CD14-positive monocyte (primary cell): ENCODE measurements at regions not wholly inside any gene's neighbourhood (a gene's known extent, or its start where the extent isn't known, plus 50 kb on each side); places are given as distances from the start of the nearest gene placed in this dataset.

Experiments used
- DNase-seq, 3 donors: peaks; one replicate each; pipeline ENCODE4 v3.0.0-alpha.2; 2011 to 2022
- H2AFZ ChIP-seq: 2 replicates; pipeline ENCODE4 v1.6.0; 2012; ENCODE audit warnings: mild to moderate bottlenecking, low read depth, low read length, inconsistent platforms; ENCODE audit not compliant: insufficient read depth, poor library complexity, severe bottlenecking
- H3K27ac ChIP-seq, 2 donors: 1 replicate in 1 of 2; 2 replicates in 1 of 2; pipeline ENCODE4 v1.5.1; 2012 to 2013; ENCODE audit warnings: low read length in 2 of 2, control low read depth in 1 of 2, inconsistent platforms in 1 of 2, low read depth in 1 of 2, mild to moderate bottlenecking in 1 of 2
- H3K27me3 ChIP-seq, 2 donors: one replicate each; pipeline versions ENCODE4 v1.6.0 to v1.6.1; 2011 to 2013; ENCODE audit warnings: low read length in 2 of 2; ENCODE audit not compliant: control insufficient read depth in 2 of 2, insufficient read depth in 2 of 2
- H3K36me3 ChIP-seq, 2 donors: replicated peaks in 1 of 2; 1 replicate in 1 of 2; 2 replicates in 1 of 2; pipeline versions ENCODE4 v1.5.1 to v1.6.1; 2012 to 2013; ENCODE audit warnings: low read length in 2 of 2, control low read depth in 1 of 2, inconsistent platforms in 1 of 2, mild to moderate bottlenecking in 1 of 2; ENCODE audit not compliant: insufficient read depth in 2 of 2, control insufficient read depth in 1 of 2
- H3K4me1 ChIP-seq, 2 donors: 1 replicate in 1 of 2; 2 replicates in 1 of 2; pipeline versions ENCODE4 v1.5.1 to v1.6.1; 2012 to 2013; ENCODE audit warnings: low read length in 2 of 2, control low read depth in 1 of 2, inconsistent platforms in 1 of 2, mild to moderate bottlenecking in 1 of 2, moderate library complexity in 1 of 2; ENCODE audit not compliant: insufficient read depth in 2 of 2, control insufficient read depth in 1 of 2
- H3K4me2 ChIP-seq: replicated peaks from 2 replicates; pipeline ENCODE3; 2012; ENCODE audit warnings: low read length, moderate library complexity, mild to moderate bottlenecking; ENCODE audit not compliant: poor library complexity, severe bottlenecking; ENCODE audit errors: extremely low read depth
- H3K4me3 ChIP-seq, 3 experiments: fragments of 200-600 bp in 1 of 3; sonication (generic) in 1 of 3; replicated peaks in 1 of 3; 1 replicate in 2 of 3; 2 replicates in 1 of 3; pipeline ENCODE4 v1.5.1; 2011 to 2013; ENCODE audit warnings: low read length in 3 of 3, mild to moderate bottlenecking in 3 of 3, control low read depth in 2 of 3, low read depth in 2 of 3, inconsistent platforms in 1 of 3, moderate library complexity in 1 of 3
- H3K79me2 ChIP-seq: 2 replicates; pipeline ENCODE4 v1.6.0; 2012; ENCODE audit warnings: mild to moderate bottlenecking, control low read depth, inconsistent platforms, low read length, moderate library complexity; ENCODE audit not compliant: insufficient read depth
- H3K9ac ChIP-seq: 2 replicates; pipeline ENCODE4 v1.6.0; 2017; ENCODE audit warnings: low read length, mild to moderate bottlenecking; ENCODE audit not compliant: insufficient read depth, poor library complexity, severe bottlenecking
- H3K9me3 ChIP-seq, 2 donors: replicated peaks in 1 of 2; 1 replicate in 1 of 2; 2 replicates in 1 of 2; pipeline versions ENCODE4 v1.5.1 to v1.6.1; 2012 to 2013; ENCODE audit warnings: low read length in 2 of 2, control low read depth in 1 of 2; ENCODE audit not compliant: control insufficient read depth in 1 of 2, insufficient read depth in 1 of 2
- H4K20me1 ChIP-seq: 2 replicates; pipeline ENCODE4 v1.6.0; 2012; ENCODE audit warnings: mild to moderate bottlenecking, low read length, control low read depth, moderate library complexity; ENCODE audit not compliant: insufficient read depth
- H3K27ac Mint-ChIP-seq, 7 donors: one replicate each; pipeline ENCODE4 v1.8.0; 2020; ENCODE audit warnings: mild to moderate bottlenecking in 7 of 7, mixed read lengths in 7 of 7, moderate library complexity in 6 of 7, inconsistent platforms in 2 of 7
- H3K27me3 Mint-ChIP-seq, 3 donors: one replicate each; pipeline ENCODE4 v1.8.0; 2021 to 2022; ENCODE audit warnings: low read depth in 3 of 3, mild to moderate bottlenecking in 3 of 3, mixed read lengths in 3 of 3, moderate library complexity in 3 of 3, inconsistent platforms in 1 of 3
- H3K36me3 Mint-ChIP-seq, 2 donors: one replicate each; pipeline ENCODE4 v1.8.0; 2020; ENCODE audit warnings: mixed read lengths in 2 of 2, inconsistent platforms in 1 of 2, mild to moderate bottlenecking in 1 of 2
- H3K4me1 Mint-ChIP-seq: one replicate; pipeline ENCODE4 v1.8.0; 2020; ENCODE audit warnings: mild to moderate bottlenecking, mixed read lengths
- H3K4me3 Mint-ChIP-seq, 2 donors: one replicate each; pipeline ENCODE4 v1.8.0; 2020; ENCODE audit warnings: mild to moderate bottlenecking in 2 of 2, mixed read lengths in 2 of 2, moderate library complexity in 1 of 2
- H3K9me3 Mint-ChIP-seq, 7 donors: one replicate each; pipeline ENCODE4 v1.8.0; 2020 to 2022; ENCODE audit warnings: mixed read lengths in 7 of 7, mild to moderate bottlenecking in 6 of 7, moderate library complexity in 6 of 7, inconsistent platforms in 2 of 7
- WGBS: methylation state at CpG from one replicate; pipeline ENCODE4 v1.1.5; 2013; ENCODE audit warnings: missing lambda C conversion rate; ENCODE audit not compliant: insufficient coverage; 5-methylcytosine and 5-hydroxymethylcytosine counted together
- intact Hi-C, 2 donors: fragments of 100-400 bp; cut with micrococcal nuclease; formaldehyde crosslinking; loops; one replicate each; pipeline versions ENCODE4 v1.15.0 to v1.15.1; 2023
- TF ChIP-seq, protein P1 (sequence below): fragments of 200-600 bp; IDR thresholded peaks from one replicate; pipeline ENCODE4 v1.8.0; 2022; ENCODE audit warnings: antibody characterized with exemption, mild to moderate bottlenecking

DNA sequence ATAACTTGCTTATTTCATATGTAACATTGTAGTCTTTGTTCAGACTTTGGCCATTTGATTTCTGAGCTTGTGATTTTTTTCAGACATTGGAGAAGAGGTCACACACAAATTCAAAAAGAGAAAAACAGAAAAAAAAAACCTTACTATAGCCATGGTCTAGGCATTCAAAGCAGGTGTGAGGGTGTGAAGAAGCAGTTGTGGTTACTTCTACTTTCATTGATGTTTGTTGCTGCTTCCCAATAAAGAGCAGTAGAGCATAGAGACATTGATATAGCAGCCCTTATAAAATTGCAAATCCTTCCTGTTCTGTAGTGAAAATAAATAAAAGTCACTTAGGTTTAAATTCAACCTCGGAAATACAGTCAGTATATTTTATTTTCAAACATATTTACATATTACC is 671.6 kb downstream of the GRXCR1 start:
- Histone ChIP-seq H3K79me2 (no peaks in the 10 kb centered on the region), H3K36me3 (no peaks in the 10 kb centered on the region), H3K27me3 (no peaks in the 10 kb centered on the region), H4K20me1 (no peaks in the 10 kb centered on the region), H3K4me2 (no peak overlapping the region), H3K27ac (no peak overlapping the region), H3K4me3 (no peak overlapping the region), H3K4me1 (no peaks in the 10 kb centered on the region), H3K9me3 (peaks cover 0 to 4% of the 10 kb centered on the region in 2 donors), H2AFZ (no peak overlapping the region), H3K9ac (no peak overlapping the region)
- WGBS = no CpG with 5 or more reads among the region's 1 CpG
- Mint-ChIP-seq H3K27ac (no peak overlapping the region), H3K27me3 (no peaks in the 10 kb centered on the region), H3K4me3 (no peak overlapping the region), H3K4me1 (no peaks in the 10 kb centered on the region), H3K9me3 (peaks cover 0 to 7% (median 0%) of the 10 kb centered on the region in 7 donors), H3K36me3 (no peaks in the 10 kb centered on the region)
- intact Hi-C loops = no loop called here
- TF ChIP-seq, protein P1, sequence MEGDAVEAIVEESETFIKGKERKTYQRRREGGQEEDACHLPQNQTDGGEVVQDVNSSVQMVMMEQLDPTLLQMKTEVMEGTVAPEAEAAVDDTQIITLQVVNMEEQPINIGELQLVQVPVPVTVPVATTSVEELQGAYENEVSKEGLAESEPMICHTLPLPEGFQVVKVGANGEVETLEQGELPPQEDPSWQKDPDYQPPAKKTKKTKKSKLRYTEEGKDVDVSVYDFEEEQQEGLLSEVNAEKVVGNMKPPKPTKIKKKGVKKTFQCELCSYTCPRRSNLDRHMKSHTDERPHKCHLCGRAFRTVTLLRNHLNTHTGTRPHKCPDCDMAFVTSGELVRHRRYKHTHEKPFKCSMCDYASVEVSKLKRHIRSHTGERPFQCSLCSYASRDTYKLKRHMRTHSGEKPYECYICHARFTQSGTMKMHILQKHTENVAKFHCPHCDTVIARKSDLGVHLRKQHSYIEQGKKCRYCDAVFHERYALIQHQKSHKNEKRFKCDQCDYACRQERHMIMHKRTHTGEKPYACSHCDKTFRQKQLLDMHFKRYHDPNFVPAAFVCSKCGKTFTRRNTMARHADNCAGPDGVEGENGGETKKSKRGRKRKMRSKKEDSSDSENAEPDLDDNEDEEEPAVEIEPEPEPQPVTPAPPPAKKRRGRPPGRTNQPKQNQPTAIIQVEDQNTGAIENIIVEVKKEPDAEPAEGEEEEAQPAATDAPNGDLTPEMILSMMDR = no peak
- no peak for DNase-seq

DNA sequence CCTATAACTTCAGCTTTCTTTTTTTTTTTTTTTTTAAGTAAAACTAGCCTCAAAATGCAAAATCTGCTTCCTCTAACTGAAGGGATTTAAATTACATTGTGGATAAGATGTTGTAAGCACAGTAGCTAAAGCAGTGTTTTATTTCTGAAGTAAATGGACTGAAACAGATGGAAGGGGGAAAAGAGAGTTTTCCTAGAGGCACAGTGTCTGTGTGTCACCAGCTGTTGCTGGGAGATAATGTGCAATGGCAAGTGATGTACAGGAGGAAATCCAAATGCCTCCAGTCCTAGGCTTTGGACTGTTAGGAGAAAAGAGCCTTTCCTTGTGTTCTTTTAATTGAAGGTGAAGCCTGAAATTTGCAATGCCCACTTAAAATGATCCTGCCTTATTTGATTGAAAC is 672.1 kb downstream of the GRXCR1 start:
- no peaks in the 10 kb centered on the region for H3K4me1 ChIP-seq
- no peaks in the 10 kb centered on the region for H3K79me2 ChIP-seq
- H3K9ac ChIP-seq = no peak overlapping the region
- no peak for DNase-seq
- H3K9me3 Mint-ChIP-seq = peaks cover 0 to 7% (median 0%) of the 10 kb centered on the region in 7 donors
- no peak overlapping the region for H3K4me2 ChIP-seq
- no peak overlapping the region for H3K27ac ChIP-seq
- H3K4me1 Mint-ChIP-seq = no peaks in the 10 kb centered on the region
- H3K36me3 ChIP-seq = no peaks in the 10 kb centered on the region
- no peaks in the 10 kb centered on the region for H3K36me3 Mint-ChIP-seq
- H3K27me3 Mint-ChIP-seq = no peaks in the 10 kb centered on the region
- H3K27me3 ChIP-seq = no peaks in the 10 kb centered on the region
- no peak overlapping the region for H3K4me3 ChIP-seq
- H2AFZ ChIP-seq = no peak overlapping the region
- intact Hi-C loops = no loop called here
- no peak overlapping the region for H3K4me3 Mint-ChIP-seq
- peaks cover 0 to 4% of the 10 kb centered on the region in 2 donors for H3K9me3 ChIP-seq
- no peaks in the 10 kb centered on the region for H4K20me1 ChIP-seq
- TF ChIP-seq, protein P1 = no peak
- H3K27ac Mint-ChIP-seq = no peak overlapping the region
